ENCODE measurements at regions not wholly inside any gene's neighbourhood (a gene's known extent, or its start where the extent isn't known, plus 50 kb on each side); places are given as distances from the start of the nearest gene placed in this dataset.
A peak's percentile ranks its signal among the peaks of the same experiment; 100 is the strongest.

DNA sequence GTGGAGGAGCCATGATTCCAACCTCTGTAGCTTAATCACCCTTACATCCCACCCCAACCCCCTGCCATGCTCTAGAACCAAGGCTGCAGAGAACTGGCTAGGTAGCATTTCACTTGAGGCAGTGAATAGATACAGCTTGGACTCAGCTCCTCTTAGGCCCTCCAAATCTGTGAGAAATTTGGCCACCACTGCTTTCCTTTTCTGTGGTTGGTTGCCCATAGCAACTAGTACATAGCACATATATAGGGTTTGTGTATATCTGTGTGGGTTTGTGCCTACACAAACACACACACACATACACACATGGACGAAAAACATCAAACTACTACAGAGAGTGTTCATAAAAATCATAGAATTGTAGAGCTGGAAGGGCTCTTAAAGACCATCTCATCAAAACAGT is 52.0 kb upstream of the CCDC160 start:
- Mint-ChIP-seq H3K9me3 (peaks cover 3% of the 10 kb centered on the region), H3K27ac (no peak overlapping the region), H3K4me3 (no peak overlapping the region), H3K4me1 (peaks cover 38% of the 10 kb centered on the region), H3K27me3 (ENCODE audit: insufficient read depth) (no peaks in the 10 kb centered on the region), H3K36me3 (ENCODE audit: low read depth) (no peaks in the 10 kb centered on the region)
- no peak overlapping the region for H3K27ac ChIP-seq (ENCODE audit: low read depth, low read length)
- H3K9me3 ChIP-seq (ENCODE audit: control insufficient read depth, low read length): no peaks in the 10 kb centered on the region
- no peaks in the 10 kb centered on the region for H3K36me3 ChIP-seq (ENCODE audit: control insufficient read depth, insufficient read depth, low read length)
- TF ChIP-seq CTCF (conservative IDR thresholded peaks at IDR 0.05): no peak
- no peak overlapping the region for H3K9ac ChIP-seq (ENCODE audit: extremely low read depth, low read length, poor library complexity, severe bottlenecking)
- WGBS, 2 experiments (ENCODE audit: insufficient coverage in 1 of 2, insufficient read length in 1 of 2): 100% methylated on average over 1 of the region's 1 CpG; no CpG with 5 or more reads in 1 of the 2 experiments
- DNase-seq: no peak
- H3K4me3 ChIP-seq (ENCODE audit: low read length): no peak overlapping the region
- no peaks in the 10 kb centered on the region for H3K27me3 ChIP-seq (ENCODE audit: control insufficient read depth, insufficient read depth, low read length, poor library complexity, severe bottlenecking)
- H3K4me1 ChIP-seq (ENCODE audit: control insufficient read depth, insufficient read depth, low read length): peaks cover 6% of the 10 kb centered on the region

- no peaks in the 10 kb centered on the region for H3K27me3 ChIP-seq (ENCODE audit: control insufficient read depth, insufficient read depth, low read length, poor library complexity, severe bottlenecking)
- Mint-ChIP-seq H3K4me1 (peaks cover 23% of the 10 kb centered on the region), H3K4me3 (no peak overlapping the region), H3K27ac (no peak overlapping the region), H3K9me3 (peaks cover 3% of the 10 kb centered on the region), H3K36me3 (ENCODE audit: low read depth) (no peaks in the 10 kb centered on the region), H3K27me3 (ENCODE audit: insufficient read depth) (no peaks in the 10 kb centered on the region)
- no peaks in the 10 kb centered on the region for H3K9me3 ChIP-seq (ENCODE audit: control insufficient read depth, low read length)
- 30% methylated on average over 6 of the region's 8 CpGs; no CpG with 5 or more reads in 1 of the 2 experiments for WGBS, 2 experiments (ENCODE audit: insufficient coverage in 1 of 2, insufficient read length in 1 of 2)
- H3K27ac ChIP-seq (ENCODE audit: low read depth, low read length): no peak overlapping the region
- no peak overlapping the region for H3K9ac ChIP-seq (ENCODE audit: extremely low read depth, low read length, poor library complexity, severe bottlenecking)
- no peak overlapping the region for H3K4me3 ChIP-seq (ENCODE audit: low read length)
- no peak for DNase-seq
- no peaks in the 10 kb centered on the region for H3K4me1 ChIP-seq (ENCODE audit: control insufficient read depth, insufficient read depth, low read length)
- peak; percentile 32 for TF ChIP-seq CTCF (conservative IDR thresholded peaks at IDR 0.05)
- no peaks in the 10 kb centered on the region for H3K36me3 ChIP-seq (ENCODE audit: control insufficient read depth, insufficient read depth, low read length)
These were observed 50.4 kb upstream of the CCDC160 start for GRCh38 chrX:134186362-134187121.
